SK-N-SH treated with all-trans-retinoic acid at 6 μM for 48 hours (cell line): ENCODE measurements at regions not wholly inside any gene's neighbourhood (a gene's known extent, or its start where the extent isn't known, plus 50 kb on each side); places are given as distances from the start of the nearest gene placed in this dataset.
A peak's percentile ranks its signal among the peaks of the same experiment; 100 is the strongest.

Experiments
- ATAC-seq: fragments of 200-7000 bp; cut with Tn5 transposase; 3 replicates; pipeline ENCODE4 v1.9.1; 2020; ENCODE audit warnings: mild to moderate bottlenecking, moderate library complexity
- ARNTL ChIP-seq: fragments of 450-650 bp; formaldehyde crosslinking; IDR thresholded peaks from 2 replicates; pipeline ENCODE4 v1.5.0; 2020; ENCODE audit warnings: low read depth, mild to moderate bottlenecking, moderate library complexity, borderline replicate concordance
- BACH2 ChIP-seq: fragments of 250-450 bp; sonication (Bioruptor Pico); IDR thresholded peaks from 2 replicates; pipeline ENCODE4 v1.9.0; 2021; ENCODE audit warnings: mild to moderate bottlenecking, borderline replicate concordance
- CSDC2 ChIP-seq: fragments of 250-450 bp; sonication (Bioruptor Pico); IDR thresholded peaks from 2 replicates; pipeline ENCODE4 v1.5.0; 2020; ENCODE audit warnings: mild to moderate bottlenecking, moderate library complexity
- ESRRG ChIP-seq: fragments of 250-450 bp; sonication (Bioruptor Pico); IDR thresholded peaks from 2 replicates; pipeline ENCODE4 v1.6.1; 2021; ENCODE audit warnings: mild to moderate bottlenecking
- GLIS3 ChIP-seq: fragments of 250-450 bp; sonication (Bioruptor Pico); IDR thresholded peaks from 2 replicates; pipeline ENCODE4 v1.5.0; 2020; ENCODE audit warnings: mild to moderate bottlenecking, moderate library complexity
- ISL1 ChIP-seq: fragments of 250-450 bp; sonication (Bioruptor Pico); IDR thresholded peaks from 2 replicates; pipeline ENCODE4 v2.1.2; 2022; ENCODE audit warnings: mild to moderate bottlenecking, moderate library complexity
- OSR1 ChIP-seq: fragments of 250-450 bp; sonication (Bioruptor Pico); IDR thresholded peaks from 2 replicates; pipeline ENCODE4 v1.8.0; 2022; ENCODE audit warnings: moderate library complexity, mild to moderate bottlenecking, inconsistent platforms
- PPARA ChIP-seq: fragments of 250-450 bp; sonication (Bioruptor Pico); IDR thresholded peaks from 2 replicates; pipeline ENCODE4 v1.5.0; 2020; ENCODE audit warnings: mild to moderate bottlenecking, borderline replicate concordance
- RARB ChIP-seq: fragments of 250-450 bp; sonication (Bioruptor Pico); IDR thresholded peaks from 2 replicates; pipeline ENCODE4 v1.8.0; 2021; ENCODE audit warnings: mild to moderate bottlenecking, moderate library complexity
- SNAI2 ChIP-seq: fragments of 250-450 bp; sonication (Bioruptor Pico); IDR thresholded peaks from 2 replicates; pipeline ENCODE4 v1.5.0; 2020; ENCODE audit warnings: mild to moderate bottlenecking, moderate library complexity
- TCF4 ChIP-seq: fragments of 250-450 bp; sonication (Bioruptor Pico); IDR thresholded peaks from 2 replicates; pipeline ENCODE4 v1.8.0; 2021; ENCODE audit warnings: mild to moderate bottlenecking, moderate library complexity, borderline replicate concordance
- TOX ChIP-seq: fragments of 250-450 bp; sonication (Bioruptor Pico); IDR thresholded peaks from 2 replicates; pipeline ENCODE4 v1.8.0; 2021; ENCODE audit warnings: mild to moderate bottlenecking, moderate library complexity, borderline replicate concordance
- ZC3H10 ChIP-seq: fragments of 250-450 bp; sonication (Bioruptor Pico); IDR thresholded peaks from 2 replicates; pipeline ENCODE4 v1.5.1; 2021; ENCODE audit warnings: mild to moderate bottlenecking, moderate library complexity
- ZFP3 ChIP-seq: fragments of 250-450 bp; sonication (Bioruptor Pico); IDR thresholded peaks from 2 replicates; pipeline ENCODE4 v1.5.0; 2020; ENCODE audit warnings: mild to moderate bottlenecking, moderate library complexity
- ZFP30 ChIP-seq: fragments of 450-650 bp; formaldehyde crosslinking; IDR thresholded peaks from 2 replicates; pipeline ENCODE4 v1.5.0; 2022; ENCODE audit warnings: mild to moderate bottlenecking, moderate library complexity
- ZNF565 ChIP-seq: fragments of 450-650 bp; formaldehyde crosslinking; conservative IDR thresholded peaks from 2 replicates; pipeline ENCODE4 v1.5.0; 2020; ENCODE audit warnings: low read depth, mild to moderate bottlenecking, moderate library complexity
- ZNF70 ChIP-seq: fragments of 450-650 bp; formaldehyde crosslinking; IDR thresholded peaks from 2 replicates; pipeline ENCODE4 v1.5.0; 2020; ENCODE audit warnings: mild to moderate bottlenecking, moderate library complexity
- ZNF8 ChIP-seq: fragments of 450-650 bp; formaldehyde crosslinking; IDR thresholded peaks from 2 replicates; pipeline ENCODE4 v1.5.0; 2020; ENCODE audit warnings: mild to moderate bottlenecking, moderate library complexity
- TF ChIP-seq, protein P1 (sequence below): fragments of 250-450 bp; sonication (Bioruptor Pico); IDR thresholded peaks from 2 replicates; pipeline ENCODE4 v1.8.0; 2020; ENCODE audit warnings: mild to moderate bottlenecking, moderate library complexity, borderline replicate concordance
- TF ChIP-seq, protein P2 (sequence below): fragments of 250-450 bp; sonication (Bioruptor Pico); IDR thresholded peaks from 2 replicates; pipeline ENCODE4 v1.5.0; 2020; ENCODE audit warnings: mild to moderate bottlenecking, moderate library complexity
- TF ChIP-seq, protein P3 (sequence below): fragments of 250-450 bp; sonication (Bioruptor Pico); IDR thresholded peaks from 2 replicates; pipeline ENCODE4 v1.8.0; 2021; ENCODE audit warnings: low read depth, mild to moderate bottlenecking, moderate library complexity, borderline replicate concordance
- TF ChIP-seq, protein P4 (sequence below): fragments of 250-450 bp; sonication (Bioruptor Pico); IDR thresholded peaks from 2 replicates; pipeline ENCODE4 v1.5.1; 2021; ENCODE audit warnings: mild to moderate bottlenecking, moderate library complexity
- TF ChIP-seq, protein P5 (sequence below): fragments of 250-450 bp; sonication (Bioruptor Pico); IDR thresholded peaks from 2 replicates; pipeline ENCODE4 v1.5.1; 2020; ENCODE audit warnings: low read depth, mild to moderate bottlenecking, moderate library complexity

DNA sequence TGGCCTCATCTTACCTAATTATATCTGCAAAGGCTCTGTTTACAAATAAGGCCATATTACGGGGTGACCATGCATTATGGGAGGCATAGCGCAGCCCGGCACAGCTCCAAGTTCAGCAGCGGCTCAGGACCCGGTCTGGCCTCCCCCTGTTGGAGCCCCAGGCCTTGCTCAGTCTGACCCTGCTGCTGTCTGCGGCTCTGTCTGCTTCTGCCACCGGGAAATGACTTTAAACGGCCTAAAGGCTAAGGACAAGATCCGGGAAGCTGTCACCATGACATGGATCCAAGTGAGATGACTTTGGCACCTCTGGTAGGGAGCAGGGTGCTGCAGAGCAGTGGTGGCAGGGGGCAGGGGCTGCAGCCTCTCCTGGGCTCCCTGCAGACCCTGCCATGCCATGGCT lies 140.6 kb upstream of the GSE1 start:
- TF ChIP-seq TOX (CRISPR knock-in tag) (no peak), ZNF70 (CRISPR knock-in tag) (peak; percentile 58; the same call in 1 of the 2 replicates)

DNA sequence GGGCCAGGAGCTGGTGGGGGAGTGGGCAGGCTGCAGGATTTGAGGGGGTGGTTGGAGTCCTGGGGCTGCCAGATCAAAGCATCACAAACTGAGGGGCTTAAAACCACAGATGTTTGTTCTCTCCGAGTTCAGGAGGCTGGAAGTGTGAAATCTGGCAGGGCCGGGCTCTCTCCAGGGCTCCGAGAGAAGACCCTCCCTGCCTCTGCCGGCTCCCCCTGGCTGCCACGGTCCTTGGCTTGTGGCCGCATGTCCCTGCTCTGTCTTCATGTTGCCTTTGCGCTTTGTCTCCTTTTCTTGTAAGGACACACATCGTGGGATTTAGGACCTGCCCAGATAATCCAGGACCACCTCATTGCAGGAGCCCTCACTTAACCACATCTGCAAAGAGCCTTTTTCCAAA lies 139.8 kb upstream of the GSE1 start:
- ATAC-seq: no peak

More for the DNA sequence above, 140.6 kb upstream of the GSE1 start:
- ATAC-seq: no peak

DNA sequence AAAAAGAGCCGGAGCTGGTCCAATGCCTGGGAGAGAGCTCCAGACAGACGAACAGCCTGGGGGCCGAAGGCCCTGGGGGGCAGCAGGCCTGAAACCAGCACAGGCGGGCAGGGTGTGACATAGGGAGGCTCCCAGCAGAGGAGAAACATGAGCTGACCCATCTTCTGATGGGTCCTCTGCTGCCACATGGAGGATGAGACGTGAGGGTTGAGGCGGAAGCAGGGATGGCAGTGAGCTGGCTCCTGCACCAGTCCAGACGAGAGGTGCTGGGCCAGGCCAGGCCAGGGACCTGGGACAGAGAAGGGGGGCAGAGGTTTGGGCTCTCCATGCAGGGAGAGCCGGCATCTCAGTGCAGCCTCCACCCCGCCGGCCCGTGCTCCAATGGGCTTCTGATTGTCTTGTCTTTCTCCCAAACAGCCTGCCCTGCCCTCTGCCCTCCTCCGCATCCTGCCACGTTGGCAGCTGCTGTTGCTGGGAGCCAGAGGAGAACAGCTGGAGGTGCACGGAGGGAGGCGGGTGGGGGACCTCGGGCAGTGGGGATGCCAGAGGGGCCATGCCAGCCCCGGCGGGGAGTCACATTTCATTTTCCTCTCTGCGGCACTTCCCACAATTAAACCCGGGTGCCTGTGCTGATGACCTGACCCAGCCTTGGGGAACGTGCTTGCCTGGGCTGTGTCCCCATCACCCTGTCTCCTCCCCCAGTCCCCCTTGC lies 139.1 kb upstream of the GSE1 start:
- ATAC-seq: peak; percentile 69
- TF ChIP-seq, protein P1, sequence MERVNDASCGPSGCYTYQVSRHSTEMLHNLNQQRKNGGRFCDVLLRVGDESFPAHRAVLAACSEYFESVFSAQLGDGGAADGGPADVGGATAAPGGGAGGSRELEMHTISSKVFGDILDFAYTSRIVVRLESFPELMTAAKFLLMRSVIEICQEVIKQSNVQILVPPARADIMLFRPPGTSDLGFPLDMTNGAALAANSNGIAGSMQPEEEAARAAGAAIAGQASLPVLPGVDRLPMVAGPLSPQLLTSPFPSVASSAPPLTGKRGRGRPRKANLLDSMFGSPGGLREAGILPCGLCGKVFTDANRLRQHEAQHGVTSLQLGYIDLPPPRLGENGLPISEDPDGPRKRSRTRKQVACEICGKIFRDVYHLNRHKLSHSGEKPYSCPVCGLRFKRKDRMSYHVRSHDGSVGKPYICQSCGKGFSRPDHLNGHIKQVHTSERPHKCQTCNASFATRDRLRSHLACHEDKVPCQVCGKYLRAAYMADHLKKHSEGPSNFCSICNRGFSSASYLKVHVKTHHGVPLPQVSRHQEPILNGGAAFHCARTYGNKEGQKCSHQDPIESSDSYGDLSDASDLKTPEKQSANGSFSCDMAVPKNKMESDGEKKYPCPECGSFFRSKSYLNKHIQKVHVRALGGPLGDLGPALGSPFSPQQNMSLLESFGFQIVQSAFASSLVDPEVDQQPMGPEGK (CRISPR knock-in tag): no peak
- TF ChIP-seq GLIS3 (CRISPR knock-in tag): no peak
- TF ChIP-seq, protein P2, sequence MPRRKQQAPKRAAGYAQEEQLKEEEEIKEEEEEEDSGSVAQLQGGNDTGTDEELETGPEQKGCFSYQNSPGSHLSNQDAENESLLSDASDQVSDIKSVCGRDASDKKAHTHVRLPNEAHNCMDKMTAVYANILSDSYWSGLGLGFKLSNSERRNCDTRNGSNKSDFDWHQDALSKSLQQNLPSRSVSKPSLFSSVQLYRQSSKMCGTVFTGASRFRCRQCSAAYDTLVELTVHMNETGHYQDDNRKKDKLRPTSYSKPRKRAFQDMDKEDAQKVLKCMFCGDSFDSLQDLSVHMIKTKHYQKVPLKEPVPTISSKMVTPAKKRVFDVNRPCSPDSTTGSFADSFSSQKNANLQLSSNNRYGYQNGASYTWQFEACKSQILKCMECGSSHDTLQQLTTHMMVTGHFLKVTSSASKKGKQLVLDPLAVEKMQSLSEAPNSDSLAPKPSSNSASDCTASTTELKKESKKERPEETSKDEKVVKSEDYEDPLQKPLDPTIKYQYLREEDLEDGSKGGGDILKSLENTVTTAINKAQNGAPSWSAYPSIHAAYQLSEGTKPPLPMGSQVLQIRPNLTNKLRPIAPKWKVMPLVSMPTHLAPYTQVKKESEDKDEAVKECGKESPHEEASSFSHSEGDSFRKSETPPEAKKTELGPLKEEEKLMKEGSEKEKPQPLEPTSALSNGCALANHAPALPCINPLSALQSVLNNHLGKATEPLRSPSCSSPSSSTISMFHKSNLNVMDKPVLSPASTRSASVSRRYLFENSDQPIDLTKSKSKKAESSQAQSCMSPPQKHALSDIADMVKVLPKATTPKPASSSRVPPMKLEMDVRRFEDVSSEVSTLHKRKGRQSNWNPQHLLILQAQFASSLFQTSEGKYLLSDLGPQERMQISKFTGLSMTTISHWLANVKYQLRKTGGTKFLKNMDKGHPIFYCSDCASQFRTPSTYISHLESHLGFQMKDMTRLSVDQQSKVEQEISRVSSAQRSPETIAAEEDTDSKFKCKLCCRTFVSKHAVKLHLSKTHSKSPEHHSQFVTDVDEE (CRISPR knock-in tag): no peak
- TF ChIP-seq, protein P3, sequence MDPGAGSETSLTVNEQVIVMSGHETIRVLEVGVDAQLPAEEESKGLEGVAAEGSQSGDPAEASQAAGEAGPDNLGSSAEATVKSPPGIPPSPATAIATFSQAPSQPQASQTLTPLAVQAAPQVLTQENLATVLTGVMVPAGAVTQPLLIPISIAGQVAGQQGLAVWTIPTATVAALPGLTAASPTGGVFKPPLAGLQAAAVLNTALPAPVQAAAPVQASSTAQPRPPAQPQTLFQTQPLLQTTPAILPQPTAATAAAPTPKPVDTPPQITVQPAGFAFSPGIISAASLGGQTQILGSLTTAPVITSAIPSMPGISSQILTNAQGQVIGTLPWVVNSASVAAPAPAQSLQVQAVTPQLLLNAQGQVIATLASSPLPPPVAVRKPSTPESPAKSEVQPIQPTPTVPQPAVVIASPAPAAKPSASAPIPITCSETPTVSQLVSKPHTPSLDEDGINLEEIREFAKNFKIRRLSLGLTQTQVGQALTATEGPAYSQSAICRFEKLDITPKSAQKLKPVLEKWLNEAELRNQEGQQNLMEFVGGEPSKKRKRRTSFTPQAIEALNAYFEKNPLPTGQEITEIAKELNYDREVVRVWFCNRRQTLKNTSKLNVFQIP (CRISPR knock-in tag): no peak
- TF ChIP-seq SNAI2 (CRISPR knock-in tag): no peak
- TF ChIP-seq, protein P4, sequence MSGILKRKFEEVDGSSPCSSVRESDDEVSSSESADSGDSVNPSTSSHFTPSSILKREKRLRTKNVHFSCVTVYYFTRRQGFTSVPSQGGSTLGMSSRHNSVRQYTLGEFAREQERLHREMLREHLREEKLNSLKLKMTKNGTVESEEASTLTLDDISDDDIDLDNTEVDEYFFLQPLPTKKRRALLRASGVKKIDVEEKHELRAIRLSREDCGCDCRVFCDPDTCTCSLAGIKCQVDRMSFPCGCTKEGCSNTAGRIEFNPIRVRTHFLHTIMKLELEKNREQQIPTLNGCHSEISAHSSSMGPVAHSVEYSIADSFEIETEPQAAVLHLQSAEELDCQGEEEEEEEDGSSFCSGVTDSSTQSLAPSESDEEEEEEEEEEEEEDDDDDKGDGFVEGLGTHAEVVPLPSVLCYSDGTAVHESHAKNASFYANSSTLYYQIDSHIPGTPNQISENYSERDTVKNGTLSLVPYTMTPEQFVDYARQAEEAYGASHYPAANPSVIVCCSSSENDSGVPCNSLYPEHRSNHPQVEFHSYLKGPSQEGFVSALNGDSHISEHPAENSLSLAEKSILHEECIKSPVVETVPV (CRISPR knock-in tag): no peak
- TF ChIP-seq ZNF8 (CRISPR knock-in tag): no peak
- no peak for TF ChIP-seq PPARA (CRISPR knock-in tag)
- no peak for TF ChIP-seq ZNF565 (CRISPR knock-in tag)
- no peak for TF ChIP-seq ZFP30
- no peak for TF ChIP-seq ZC3H10 (CRISPR knock-in tag)
- no peak for TF ChIP-seq OSR1
- TF ChIP-seq TOX (CRISPR knock-in tag): no peak
- no peak for TF ChIP-seq ISL1 (CRISPR knock-in tag)
- no peak for TF ChIP-seq ARNTL (CRISPR knock-in tag)
- no peak for TF ChIP-seq ZFP3 (CRISPR knock-in tag)

More for the DNA sequence above, 139.8 kb upstream of the GSE1 start:
- TF ChIP-seq PPARA (CRISPR knock-in tag): no peak
- no peak for TF ChIP-seq ESRRG
- no peak for TF ChIP-seq ISL1 (CRISPR knock-in tag)
- TF ChIP-seq, protein P3 (CRISPR knock-in tag): no peak
- no peak for TF ChIP-seq SNAI2 (CRISPR knock-in tag)
- no peak for TF ChIP-seq ZFP3 (CRISPR knock-in tag)
- TF ChIP-seq ZNF70 (CRISPR knock-in tag): no peak
- TF ChIP-seq, protein P1 (CRISPR knock-in tag): no peak
- no peak for TF ChIP-seq BACH2
- no peak for TF ChIP-seq TCF4 (CRISPR knock-in tag)
- no peak for TF ChIP-seq ZC3H10 (CRISPR knock-in tag)
- TF ChIP-seq ZNF565 (CRISPR knock-in tag): no peak
- TF ChIP-seq, protein P5, sequence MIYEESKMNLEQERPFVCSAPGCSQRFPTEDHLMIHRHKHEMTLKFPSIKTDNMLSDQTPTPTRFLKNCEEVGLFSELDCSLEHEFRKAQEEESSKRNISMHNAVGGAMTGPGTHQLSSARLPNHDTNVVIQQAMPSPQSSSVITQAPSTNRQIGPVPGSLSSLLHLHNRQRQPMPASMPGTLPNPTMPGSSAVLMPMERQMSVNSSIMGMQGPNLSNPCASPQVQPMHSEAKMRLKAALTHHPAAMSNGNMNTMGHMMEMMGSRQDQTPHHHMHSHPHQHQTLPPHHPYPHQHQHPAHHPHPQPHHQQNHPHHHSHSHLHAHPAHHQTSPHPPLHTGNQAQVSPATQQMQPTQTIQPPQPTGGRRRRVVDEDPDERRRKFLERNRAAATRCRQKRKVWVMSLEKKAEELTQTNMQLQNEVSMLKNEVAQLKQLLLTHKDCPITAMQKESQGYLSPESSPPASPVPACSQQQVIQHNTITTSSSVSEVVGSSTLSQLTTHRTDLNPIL: no peak
- no peak for TF ChIP-seq TOX (CRISPR knock-in tag)
- TF ChIP-seq CSDC2 (CRISPR knock-in tag): no peak
- no peak for TF ChIP-seq ARNTL (CRISPR knock-in tag)
- no peak for TF ChIP-seq ZFP30
- no peak for TF ChIP-seq RARB
- TF ChIP-seq OSR1: no peak
- TF ChIP-seq, all 23 proteins: peak for 0
